ENCODE measurements at regions not wholly inside any gene's neighbourhood (a gene's known extent, or its start where the extent isn't known, plus 50 kb on each side); places are given as distances from the start of the nearest gene placed in this dataset.

- no peak for DNase-seq
These were observed 345.2 kb downstream of the USP25 start for GRCh38 chr21:16074950-16075489.

DNA sequence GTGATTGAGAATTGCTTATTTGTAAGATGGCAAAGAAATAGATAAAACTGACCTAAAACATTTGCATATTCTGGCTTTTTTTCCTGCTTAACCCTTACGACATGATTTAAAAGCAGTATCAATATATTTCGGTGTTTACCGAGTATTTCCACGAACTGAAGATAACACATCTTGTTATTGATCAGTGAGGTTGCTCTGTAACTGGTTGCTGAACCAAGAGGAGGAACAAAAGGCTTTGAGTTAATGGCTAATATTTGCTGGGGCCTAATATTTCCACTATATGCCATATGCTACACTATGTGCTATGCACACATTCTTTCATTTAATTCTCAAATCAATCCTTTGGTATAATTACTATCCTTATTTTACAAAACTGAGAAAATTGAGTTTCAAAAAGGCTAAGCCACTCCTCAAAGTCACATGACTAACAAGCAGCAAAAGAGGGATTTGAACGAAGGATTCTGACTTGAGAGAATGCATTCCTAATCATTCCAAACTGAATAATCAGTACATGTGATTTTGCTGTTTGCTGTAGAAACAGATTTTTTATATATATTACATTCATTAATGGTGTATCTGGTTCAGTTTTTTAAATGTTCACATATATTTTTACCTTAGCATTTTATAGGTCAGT, 346.0 kb downstream of the USP25 start:
- no peak for DNase-seq

GRCh38 chr21:16076465-16076864, 346.7 kb downstream of the USP25 start:
- no peak for DNase-seq

- DNase-seq: no peak
These were observed 348.6 kb downstream of the USP25 start for GRCh38 chr21:16078382-16078781.

DNA sequence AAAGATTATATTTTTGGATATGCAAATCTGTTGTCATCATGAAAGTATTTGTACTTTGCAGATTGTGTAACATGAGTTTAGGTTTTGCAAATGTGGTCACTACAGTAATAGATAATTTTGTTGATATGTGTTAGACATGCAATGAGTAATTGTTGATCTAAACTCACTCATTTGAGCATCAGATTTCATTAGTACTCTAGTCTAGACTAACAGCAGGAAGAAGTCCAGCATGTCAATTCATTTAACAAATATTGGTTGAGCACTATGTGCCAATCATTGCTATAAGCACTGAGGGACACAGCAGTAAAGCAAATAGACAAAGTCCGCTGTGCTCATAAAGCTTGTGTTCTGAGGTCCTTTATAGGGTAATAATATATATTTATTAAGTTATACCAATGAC, 350.0 kb downstream of the USP25 start:
- DNase-seq: no peak

- no peak for DNase-seq
These were observed 351.5 kb downstream of the USP25 start for GRCh38 chr21:16081304-16081703.

DNA sequence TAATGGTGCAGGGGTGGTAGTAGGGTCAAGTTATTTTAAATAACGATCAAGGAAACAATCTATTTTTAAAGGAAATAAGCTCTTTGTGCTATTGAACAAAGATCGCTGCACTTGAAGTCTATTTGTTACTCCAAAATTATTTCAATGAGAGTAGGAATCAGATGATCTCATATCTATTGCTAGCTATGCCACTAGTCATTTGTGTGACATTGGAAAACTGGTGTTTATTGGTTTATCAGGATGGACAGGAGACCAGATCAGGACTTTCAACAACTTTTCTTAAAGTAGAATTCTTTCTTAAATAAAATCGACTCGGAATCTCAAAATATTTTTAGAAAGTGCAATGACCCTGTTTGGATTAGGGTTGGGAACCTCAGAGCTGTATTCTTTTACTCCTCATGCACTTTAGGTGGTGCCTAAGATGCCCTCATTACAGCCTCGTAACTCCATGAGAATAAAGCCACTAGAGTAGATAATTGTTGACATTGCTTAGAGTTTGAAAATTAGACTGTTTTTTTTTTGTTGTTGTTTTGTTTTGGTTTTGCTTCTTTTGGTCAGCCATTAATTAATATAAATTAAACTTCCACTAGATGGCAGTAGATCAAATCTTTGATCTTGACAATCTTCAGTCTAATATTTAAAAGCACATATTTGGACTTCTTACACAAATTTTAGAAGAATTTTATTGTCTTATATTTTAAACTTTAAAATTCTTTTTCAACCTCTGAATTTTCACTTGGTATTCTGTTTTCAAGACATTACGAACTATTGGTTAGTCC, 352.4 kb downstream of the USP25 start:
- DNase-seq: no peak

GRCh38 chr21:16084776-16085364, 355.1 kb downstream of the USP25 start:
- no peak for DNase-seq

- DNase-seq: no peak
These were observed 355.6 kb downstream of the USP25 start for GRCh38 chr21:16085421-16085820.

- DNase-seq: no peak
These were observed 356.3 kb downstream of the USP25 start for GRCh38 chr21:16086121-16086520.

- DNase-seq: no peak
These were observed 357.2 kb downstream of the USP25 start for GRCh38 chr21:16086936-16087335.

DNA sequence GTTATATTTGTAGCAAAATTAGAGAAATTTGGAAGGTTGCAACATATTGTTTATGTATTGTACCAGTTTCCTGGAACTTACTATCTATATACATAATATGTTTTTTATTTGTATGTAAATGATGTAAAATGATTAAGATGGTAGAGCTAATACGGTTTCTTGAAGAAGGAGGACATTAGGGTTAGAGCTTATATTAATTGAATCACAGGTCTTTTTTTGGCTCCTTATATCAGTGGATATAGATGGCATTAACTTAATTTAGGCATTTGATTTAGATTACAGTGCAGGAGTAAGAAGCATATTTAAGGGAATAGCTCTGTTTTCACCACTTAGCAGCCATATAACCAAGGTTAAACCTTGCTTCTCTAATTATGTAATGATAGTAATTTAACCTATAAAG, 357.7 kb downstream of the USP25 start:
- no peak for DNase-seq

- no peak for DNase-seq
These were observed 358.3 kb downstream of the USP25 start for GRCh38 chr21:16088056-16088455.

- no peak for DNase-seq
These were observed 365.2 kb downstream of the USP25 start for GRCh38 chr21:16095005-16095404.

- DNase-seq: no peak
These were observed 367.2 kb downstream of the USP25 start for GRCh38 chr21:16096988-16097387.

GRCh38 chr21:16102113-16102512, 372.3 kb downstream of the USP25 start:
- DNase-seq: no peak

- no peak for DNase-seq
These were observed 378.8 kb downstream of the USP25 start for GRCh38 chr21:16108561-16109075.

- no peak for DNase-seq
These were observed 383.4 kb downstream of the USP25 start for GRCh38 chr21:16113052-16113715.

- DNase-seq: no peak
These were observed 385.7 kb downstream of the USP25 start for GRCh38 chr21:16115461-16115860.

- no peak for DNase-seq
These were observed 386.3 kb downstream of the USP25 start for GRCh38 chr21:16116069-16116468.

- no peak for DNase-seq
These were observed 387.0 kb downstream of the USP25 start for GRCh38 chr21:16116798-16117197.

DNA sequence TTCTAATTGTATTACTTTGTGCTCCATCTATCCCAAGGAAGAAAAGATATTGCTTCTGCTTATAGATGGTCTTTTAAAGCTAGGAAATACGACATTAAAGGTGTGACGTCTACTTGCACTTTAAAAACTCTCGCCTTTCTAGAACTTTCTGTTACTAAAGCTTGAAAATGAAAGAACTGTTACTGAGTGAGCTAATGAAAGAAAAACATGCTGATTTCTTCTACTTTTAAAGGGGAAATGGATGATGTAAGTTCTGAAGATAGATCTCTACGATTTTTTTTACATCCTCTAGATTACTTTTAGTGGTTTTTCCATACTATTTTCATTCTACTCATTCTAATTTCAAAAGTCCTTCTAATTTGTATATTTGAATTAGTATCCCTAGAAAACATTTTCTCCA, 387.5 kb downstream of the USP25 start:
- DNase-seq: no peak

Data from activated T-cell treated with anti-CD3 and anti-CD28 coated beads, Interleukin-2, amount 50 U/mL, for 1 hour (primary cell).